Body of pancreas (tissue), 4 donors: ENCODE measurements at regions not wholly inside any gene's neighbourhood (a gene's known extent, or its start where the extent isn't known, plus 50 kb on each side); places are given as distances from the start of the nearest gene placed in this dataset.

ENCODE experiments used
- CTCF ChIP-seq, 7 experiments: fragments of 450-650 bp in 4 of 7; fragments of 200-600 bp in 3 of 7; sonication (generic) in 3 of 7; IDR thresholded peaks; one replicate each; pipeline ENCODE4 v1.5.1; 2016 to 2019; ENCODE audit warnings: antibody characterized with exemption in 7 of 7
- POLR2A ChIP-seq, 3 donors: fragments of 450-650 bp; IDR thresholded peaks; one replicate each; pipeline ENCODE4 v1.6.1; 2016; ENCODE audit warnings: antibody characterized with exemption in 3 of 3, mild to moderate bottlenecking in 2 of 3

- no peak for TF ChIP-seq CTCF (IDR thresholded peaks at IDR 0.05)
- TF ChIP-seq POLR2A (IDR thresholded peaks at IDR 0.05) = no peak
Measured at GRCh38 chr5:107235167-107235566, 435.6 kb downstream of the EFNA5 start.
